Karpas-422 (cell line): ENCODE measurements at regions not wholly inside any gene's neighbourhood (a gene's known extent, or its start where the extent isn't known, plus 50 kb on each side); places are given as distances from the start of the nearest gene placed in this dataset.
A peak's percentile ranks its signal among the peaks of the same experiment; 100 is the strongest.
"Not testable (repeated sequence)": the region's sequence is repeated elsewhere in the genome, so short reads cannot be mapped to it uniquely, and the experiment has no call there.

ENCODE experiments used
- DNase-seq: peaks from one replicate; pipeline ENCODE4 v3.0.0-alpha.2; 2015
- H2AFZ ChIP-seq: fragments of 200-600 bp; sonication (generic); 2 replicates; pipeline ENCODE4 v1.6.1; 2014; ENCODE audit warnings: antibody characterized with exemption, low read length, mixed read lengths
- H3K27ac ChIP-seq: fragments of 200-600 bp; sonication (generic); 2 replicates; pipeline ENCODE4 v1.5.1; 2014; ENCODE audit warnings: mild to moderate bottlenecking, low read length, moderate library complexity
- H3K27me3 ChIP-seq: fragments of 200-600 bp; sonication (generic); 2 replicates; pipeline ENCODE4 v1.6.1; 2014; ENCODE audit warnings: low read length, mixed read lengths
- H3K36me3 ChIP-seq: fragments of 200-600 bp; sonication (generic); 2 replicates; pipeline ENCODE4 v1.6.1; 2014; ENCODE audit warnings: low read length, mixed read lengths; ENCODE audit not compliant: insufficient read depth
- H3K4me1 ChIP-seq: fragments of 200-600 bp; sonication (generic); 2 replicates; pipeline ENCODE4 v1.6.1; 2014; ENCODE audit warnings: mild to moderate bottlenecking, low read length, mixed read lengths
- H3K4me2 ChIP-seq: fragments of 200-600 bp; sonication (generic); 2 replicates; pipeline ENCODE4 v1.6.1; 2014; ENCODE audit warnings: low read length, low read depth, mild to moderate bottlenecking; ENCODE audit not compliant: poor library complexity, severe bottlenecking
- H3K4me3 ChIP-seq: fragments of 200-600 bp; sonication (generic); 2 replicates; pipeline ENCODE4 v1.5.1; 2014; ENCODE audit warnings: mild to moderate bottlenecking, antibody characterized with exemption, low read length, mixed read lengths
- H3K79me2 ChIP-seq: fragments of 200-600 bp; sonication (generic); 2 replicates; pipeline ENCODE4 v1.6.1; 2014; ENCODE audit warnings: mild to moderate bottlenecking, low read length, mixed read lengths
- H3K9ac ChIP-seq: fragments of 200-600 bp; sonication (generic); 2 replicates; pipeline ENCODE4 v1.6.0; 2014; ENCODE audit warnings: low read length
- H3K9me2 ChIP-seq: fragments of 200-600 bp; sonication (generic), shearing (Covaris generic); replicated peaks from 2 replicates; pipeline ENCODE4 v1.6.0; 2014; ENCODE audit warnings: mild to moderate bottlenecking, low read length, moderate library complexity; ENCODE audit not compliant: insufficient read depth
- H3K9me3 ChIP-seq: fragments of 300-700, 200-600 bp; sonication (generic); 2 replicates; pipeline ENCODE4 v1.6.1; 2014; ENCODE audit warnings: low read length, mixed read lengths
- H4K20me1 ChIP-seq: fragments of 200-600 bp; sonication (generic); 2 replicates; pipeline ENCODE4 v1.6.1; 2014; ENCODE audit warnings: mild to moderate bottlenecking, antibody characterized with exemption, low read length, low read depth; ENCODE audit not compliant: insufficient read depth

DNA sequence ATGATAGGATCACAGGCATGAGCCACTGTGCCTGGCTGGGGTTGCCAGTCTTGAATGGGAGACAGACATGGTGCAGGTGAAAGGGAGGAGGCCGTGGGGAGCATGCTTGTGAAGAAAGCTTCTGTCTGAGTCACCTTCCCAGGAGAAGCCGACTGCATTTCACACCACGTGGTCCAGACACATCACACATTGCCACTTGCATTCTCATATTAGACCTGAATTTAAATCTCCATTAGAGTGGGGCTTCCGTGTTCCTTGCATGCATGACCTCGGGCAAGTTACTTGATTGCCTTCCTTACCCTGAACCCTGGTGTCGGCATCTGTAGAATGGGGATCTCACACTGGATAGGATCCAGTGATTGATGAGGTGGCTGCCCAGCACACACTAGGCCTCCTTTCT is 2899.6 kb downstream of the RPIA start:
- not testable (repeated sequence) for H3K9me2 ChIP-seq
- DNase-seq: peak; percentile 32

DNA sequence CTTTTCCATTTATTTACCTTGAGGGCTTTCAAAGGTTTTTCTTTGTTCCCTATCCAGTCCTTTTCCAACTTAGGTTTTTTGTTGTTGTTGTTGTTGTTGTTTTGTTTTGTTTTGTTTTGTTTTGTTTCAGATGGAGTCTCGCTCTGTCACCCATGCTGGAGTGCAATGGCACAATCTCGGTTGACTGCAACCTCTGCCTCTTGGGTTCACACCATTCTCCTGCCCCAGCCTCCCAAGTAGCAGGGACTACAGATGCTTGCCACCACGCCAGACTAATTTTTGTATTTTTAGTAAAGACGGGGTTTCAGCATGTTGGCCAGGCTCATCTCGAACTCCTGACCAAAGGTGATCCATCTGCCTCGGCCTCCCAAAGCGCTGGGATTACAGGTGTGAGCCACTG is 2906.0 kb downstream of the RPIA start:
- not testable (repeated sequence) for DNase-seq, H4K20me1 ChIP-seq, H3K4me2 ChIP-seq, H3K4me3 ChIP-seq, H2AFZ ChIP-seq, H3K27me3 ChIP-seq, H3K79me2 ChIP-seq, H3K9me3 ChIP-seq, H3K9me2 ChIP-seq, H3K9ac ChIP-seq, H3K4me1 ChIP-seq, H3K36me3 ChIP-seq, H3K27ac ChIP-seq

More for the DNA sequence above, 2899.6 kb downstream of the RPIA start:
- not testable (repeated sequence) for H3K79me2 ChIP-seq, H3K9ac ChIP-seq, H3K4me3 ChIP-seq, H3K27me3 ChIP-seq, H3K27ac ChIP-seq, H4K20me1 ChIP-seq, H3K4me2 ChIP-seq, H3K9me3 ChIP-seq, H3K4me1 ChIP-seq, H3K36me3 ChIP-seq, H2AFZ ChIP-seq

DNA sequence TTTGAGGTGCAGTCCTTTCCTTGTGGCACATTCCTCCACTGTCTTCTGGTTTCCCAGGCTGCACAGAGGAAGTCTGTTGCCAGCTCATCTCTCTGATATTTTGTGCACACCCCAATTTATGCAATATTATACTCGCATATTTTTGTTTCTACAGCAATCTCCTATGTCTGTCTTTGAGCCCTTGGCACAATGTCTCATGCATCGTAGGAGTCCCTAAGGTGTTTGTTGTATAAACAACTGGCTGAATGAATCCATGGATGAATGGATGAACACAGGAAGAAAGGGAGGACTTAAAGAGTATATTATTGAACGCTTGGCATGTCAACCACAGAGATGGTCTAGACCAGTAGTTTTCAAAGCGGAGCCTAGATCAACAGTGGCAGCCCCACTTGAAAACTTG is 2907.0 kb downstream of the RPIA start:
- not testable (repeated sequence) for H3K79me2 ChIP-seq, H3K9ac ChIP-seq, H4K20me1 ChIP-seq, H3K9me2 ChIP-seq, H3K27ac ChIP-seq, H3K4me1 ChIP-seq, H2AFZ ChIP-seq, H3K4me2 ChIP-seq, H3K9me3 ChIP-seq, H3K4me3 ChIP-seq, H3K27me3 ChIP-seq, H3K36me3 ChIP-seq
- DNase-seq: peak; percentile 36

DNA sequence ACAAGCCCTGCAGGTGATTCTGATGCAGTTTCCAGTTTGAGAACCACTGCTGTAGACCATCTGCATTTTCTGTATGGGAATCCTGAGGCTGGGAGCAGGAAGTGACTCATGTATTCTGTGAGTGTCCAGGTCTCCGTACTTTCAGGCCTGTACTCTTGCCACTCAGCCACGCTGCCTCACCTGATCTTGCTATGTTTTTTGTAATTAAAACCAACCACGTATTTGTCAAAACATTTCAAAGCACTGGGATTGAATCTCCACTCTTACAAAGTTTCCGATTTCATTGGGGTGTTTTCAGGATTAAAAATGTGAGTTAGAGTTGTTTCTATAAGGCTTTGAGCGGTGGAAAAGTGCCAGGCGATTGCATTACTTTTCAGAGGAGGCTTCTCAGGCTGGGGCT is 2907.5 kb downstream of the RPIA start:
- H3K79me2 ChIP-seq, H3K4me2 ChIP-seq, DNase-seq, H3K4me1 ChIP-seq, H3K27ac ChIP-seq, H2AFZ ChIP-seq, H3K27me3 ChIP-seq, H3K36me3 ChIP-seq, H3K4me3 ChIP-seq, H4K20me1 ChIP-seq, H3K9me3 ChIP-seq, H3K9me2 ChIP-seq, H3K9ac ChIP-seq: not testable (repeated sequence)

GRCh38 chr2:91602860-91603259 is 2911.4 kb downstream of the RPIA start:
- H2AFZ ChIP-seq, H4K20me1 ChIP-seq, DNase-seq, H3K79me2 ChIP-seq, H3K4me3 ChIP-seq, H3K36me3 ChIP-seq, H3K9me2 ChIP-seq, H3K9ac ChIP-seq, H3K4me2 ChIP-seq, H3K4me1 ChIP-seq, H3K27ac ChIP-seq, H3K9me3 ChIP-seq, H3K27me3 ChIP-seq: not testable (repeated sequence)

DNA sequence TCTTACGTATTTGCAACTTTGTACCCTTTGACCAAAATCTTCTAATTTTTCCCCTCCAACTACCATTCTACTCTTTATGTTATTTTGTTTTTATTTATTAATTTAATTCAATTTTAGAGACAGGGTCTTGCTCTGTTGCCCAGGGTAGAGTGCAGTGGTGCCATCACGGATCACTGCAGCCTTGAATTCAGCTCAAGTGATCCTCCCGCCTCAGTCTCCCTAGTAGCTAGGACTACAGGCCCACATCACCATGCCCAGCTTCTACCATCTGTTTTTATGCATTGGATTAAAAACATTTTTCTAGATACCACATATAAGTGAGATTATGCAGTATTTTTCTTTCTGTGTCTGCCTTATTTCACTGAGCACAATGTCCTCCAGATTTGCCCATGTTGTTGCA is 2912.5 kb downstream of the RPIA start:
- not testable (repeated sequence) for H3K4me1 ChIP-seq, H3K79me2 ChIP-seq, H3K9me2 ChIP-seq, H3K4me2 ChIP-seq, H3K9me3 ChIP-seq, H3K27ac ChIP-seq, DNase-seq, H3K36me3 ChIP-seq, H4K20me1 ChIP-seq, H2AFZ ChIP-seq, H3K27me3 ChIP-seq, H3K9ac ChIP-seq, H3K4me3 ChIP-seq

- not testable (repeated sequence) for H2AFZ ChIP-seq, H3K27me3 ChIP-seq, H3K9ac ChIP-seq, H4K20me1 ChIP-seq, DNase-seq, H3K4me3 ChIP-seq, H3K4me2 ChIP-seq, H3K79me2 ChIP-seq, H3K9me3 ChIP-seq, H3K36me3 ChIP-seq, H3K27ac ChIP-seq, H3K9me2 ChIP-seq, H3K4me1 ChIP-seq
Measured at GRCh38 chr2:91604629-91605028, 2913.2 kb downstream of the RPIA start.

GRCh38 chr2:91623739-91624138 is 2932.3 kb downstream of the RPIA start:
- H3K4me1 ChIP-seq, H3K9me2 ChIP-seq, H4K20me1 ChIP-seq, DNase-seq, H3K27ac ChIP-seq, H3K9me3 ChIP-seq, H3K79me2 ChIP-seq, H3K27me3 ChIP-seq, H3K4me3 ChIP-seq, H2AFZ ChIP-seq, H3K4me2 ChIP-seq, H3K9ac ChIP-seq, H3K36me3 ChIP-seq: not testable (repeated sequence)

DNA sequence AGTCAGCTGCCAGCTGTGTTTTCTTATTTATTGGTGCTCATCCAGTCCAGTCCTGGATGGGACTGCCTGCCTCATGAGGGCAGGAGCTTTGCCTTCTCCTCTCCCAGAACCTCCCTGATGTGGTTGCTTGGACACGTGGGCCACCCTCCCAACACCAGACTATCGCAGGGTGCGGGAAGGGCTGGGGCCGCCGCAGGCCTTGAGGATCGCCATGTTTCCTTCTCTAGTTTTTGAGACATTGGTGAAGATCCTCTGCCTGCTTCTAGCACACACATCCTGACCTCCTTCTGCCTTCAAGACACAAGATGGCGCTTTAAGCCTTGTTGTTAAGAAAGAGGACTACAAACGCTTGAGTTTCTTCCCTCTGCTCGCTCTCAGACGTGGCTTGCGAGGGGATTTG is 2937.0 kb downstream of the RPIA start:
- not testable (repeated sequence) for H3K4me1 ChIP-seq, H2AFZ ChIP-seq, H3K36me3 ChIP-seq, H3K27me3 ChIP-seq, H3K79me2 ChIP-seq, H4K20me1 ChIP-seq, H3K4me3 ChIP-seq, DNase-seq, H3K9me3 ChIP-seq, H3K9ac ChIP-seq, H3K27ac ChIP-seq, H3K4me2 ChIP-seq, H3K9me2 ChIP-seq
